SK-N-SH (cell line): ENCODE measurements at regions not wholly inside any gene's neighbourhood (a gene's known extent, or its start where the extent isn't known, plus 50 kb on each side); places are given as distances from the start of the nearest gene placed in this dataset.

Experiments
- CTCF ChIA-PET: fragments of 300-600, 350-600 bp; formaldehyde crosslinking; extraction: SDS; loops from one replicate; lab custom pipeline; 2021; lab: Yijun Ruan, JAX
- POLR2A ChIA-PET: fragments of 350-600 bp; sonication (Branson Sonifier 250); formaldehyde crosslinking; extraction: SDS; loops from one replicate; lab custom pipeline; 2020; ENCODE audit warnings: antibody characterized with exemption, inconsistent platforms; lab: Yijun Ruan, JAX
- DNase-seq: peaks from one replicate; pipeline ENCODE4 v3.0.0; 2012
- H2AFZ ChIP-seq: fragments of 200-600 bp; sonication (generic); 2 replicates; pipeline ENCODE4 v1.8.1; 2016; ENCODE audit warnings: antibody characterized with exemption, mild to moderate bottlenecking, low read depth
- H3F3A ChIP-seq: fragments of 200-600 bp; sonication (generic); replicated peaks from 2 replicates; pipeline ENCODE3; 2016; ENCODE audit warnings: antibody characterized with exemption, mild to moderate bottlenecking; ENCODE audit not compliant: insufficient read depth
- H3K27ac ChIP-seq, 2 experiments: fragments of 200-500 bp in 1 of 2; fragments of 200-600 bp in 1 of 2; sonication (Bioruptor generic) in 1 of 2; sonication (generic), shearing (Covaris generic) in 1 of 2; 2 replicates each; pipeline versions ENCODE4 v1.5.1 to v1.6.1; 2014 to 2016; ENCODE audit warnings: low read depth in 2 of 2, inconsistent platforms in 1 of 2, low read length in 1 of 2, mild to moderate bottlenecking in 1 of 2, mixed read lengths in 1 of 2
- H3K27me3 ChIP-seq: fragments of 200-600 bp; sonication (generic), shearing (Covaris generic); 2 replicates; pipeline ENCODE4 v1.6.1; 2016; ENCODE audit warnings: mixed run types; ENCODE audit not compliant: insufficient read depth
- H3K36me3 ChIP-seq, 2 experiments: fragments of 200-500 bp in 1 of 2; fragments of 200-600 bp in 1 of 2; sonication (Bioruptor generic) in 1 of 2; sonication (generic) in 1 of 2; replicated peaks in 1 of 2; 2 replicates each; pipeline versions ENCODE3 to v1.5.1; 2014 to 2016; ENCODE audit warnings: low read length in 1 of 2, mild to moderate bottlenecking in 1 of 2; ENCODE audit not compliant: insufficient read depth in 2 of 2, control insufficient read depth in 1 of 2
- H3K4me1 ChIP-seq, 2 experiments: fragments of 200-500 bp in 1 of 2; fragments of 200-600 bp in 1 of 2; sonication (Bioruptor generic) in 1 of 2; sonication (generic), shearing (Covaris generic) in 1 of 2; 2 replicates each; pipeline versions ENCODE4 v1.5.1 to v1.6.1; 2014 to 2016; ENCODE audit warnings: low read depth in 1 of 2, low read length in 1 of 2, mixed run types in 1 of 2; ENCODE audit not compliant: insufficient read depth in 2 of 2, control insufficient read depth in 1 of 2
- H3K4me2 ChIP-seq: fragments of 200-600 bp; sonication (generic), shearing (Covaris generic); 2 replicates; pipeline ENCODE4 v1.6.1; 2017; ENCODE audit warnings: mixed run types
- H3K4me3 ChIP-seq, 2 experiments: fragments of 200-500 bp in 1 of 2; fragments of 200-600 bp in 1 of 2; sonication (Bioruptor generic) in 1 of 2; sonication (generic), shearing (Covaris generic) in 1 of 2; 2 replicates each; pipeline versions ENCODE4 v1.5.1 to v1.8.1; 2014 to 2016; ENCODE audit warnings: low read depth in 2 of 2, inconsistent platforms in 1 of 2, low read length in 1 of 2, mild to moderate bottlenecking in 1 of 2, mixed read lengths in 1 of 2, moderate library complexity in 1 of 2
- H3K79me2 ChIP-seq: fragments of 200-600 bp; sonication (generic); 2 replicates; pipeline ENCODE4 v1.8.1; 2017; ENCODE audit warnings: mild to moderate bottlenecking; ENCODE audit not compliant: insufficient read depth
- H3K9ac ChIP-seq: fragments of 200-600 bp; sonication (generic); 2 replicates; pipeline ENCODE4 v1.6.1; 2017; ENCODE audit warnings: mixed run types
- H3K9me2 ChIP-seq: fragments of 200-600 bp; sonication (generic); 2 replicates; pipeline ENCODE4 v1.6.1; 2017; ENCODE audit warnings: mixed run types
- H3K9me3 ChIP-seq: fragments of 200-600 bp; sonication (generic); 2 replicates; pipeline ENCODE4 v1.6.1; 2017; ENCODE audit warnings: mixed run types, mild to moderate bottlenecking, moderate library complexity
- H4K20me1 ChIP-seq: fragments of 200-600 bp; sonication (generic); 2 replicates; pipeline ENCODE4 v1.6.1; 2017; ENCODE audit warnings: mild to moderate bottlenecking, mixed run types; ENCODE audit not compliant: insufficient read depth
- CHD2 ChIP-seq: fragments of 150-350 bp; IDR thresholded peaks from 2 replicates; pipeline ENCODE4 v1.6.1; 2018; ENCODE audit warnings: low read length; ENCODE audit not compliant: partially characterized antibody
- EP300 ChIP-seq, 2 experiments: IDR thresholded peaks; 2 replicates each; pipeline versions ENCODE4 v1.4.0 to v1.6.1; 2012; ENCODE audit warnings: borderline replicate concordance in 1 of 2, low read depth in 1 of 2, low read length in 1 of 2
- EZH2phosphoT487 ChIP-seq: fragments of 200-600 bp; sonication (generic); IDR thresholded peaks from 2 replicates; pipeline ENCODE4 v1.6.1; 2017; ENCODE audit warnings: low read depth, mixed run types, mild to moderate bottlenecking, antibody characterized with exemption, moderate library complexity, borderline replicate concordance
- JUND ChIP-seq: IDR thresholded peaks from 2 replicates; pipeline ENCODE4 v1.4.0; 2012
- NRF1 ChIP-seq: IDR thresholded peaks from 2 replicates; pipeline ENCODE4 v1.6.1; 2012; ENCODE audit warnings: low read depth, mild to moderate bottlenecking, low read length
- RAD21 ChIP-seq: IDR thresholded peaks from 2 replicates; pipeline ENCODE4 v1.6.1; 2012; ENCODE audit warnings: mild to moderate bottlenecking, low read length
- RFX5 ChIP-seq: IDR thresholded peaks from 2 replicates; pipeline ENCODE4 v1.6.1; 2012; ENCODE audit warnings: mild to moderate bottlenecking, improper control_type of control experiment, low read length
- SIN3A ChIP-seq: IDR thresholded peaks from 2 replicates; pipeline ENCODE4 v1.6.1; 2012; ENCODE audit warnings: low read depth, mild to moderate bottlenecking, low read length, moderate library complexity, borderline replicate concordance
- TAF1 ChIP-seq: IDR thresholded peaks from 2 replicates; pipeline ENCODE4 v1.6.1; 2012; ENCODE audit warnings: low read depth, mild to moderate bottlenecking, low read length, moderate library complexity, borderline replicate concordance
- YY1 ChIP-seq: IDR thresholded peaks from 2 replicates; pipeline ENCODE4 v1.4.0; 2012; ENCODE audit warnings: low read depth, mild to moderate bottlenecking
- WGBS: methylation state at CpG from one replicate; pipeline ENCODE4 v1.1.6; 2017; ENCODE audit warnings: low lambda C conversion rate; 5-methylcytosine and 5-hydroxymethylcytosine counted together
- TF ChIP-seq, protein P1 (sequence below): IDR thresholded peaks from 2 replicates; pipeline ENCODE4 v1.4.0; 2012; ENCODE audit warnings: low read depth, borderline replicate concordance
- TF ChIP-seq, protein P2 (sequence below): fragments of 200-600 bp; sonication (generic); IDR thresholded peaks from 2 replicates; pipeline ENCODE4 v1.6.1; 2017; ENCODE audit warnings: antibody characterized with exemption, mild to moderate bottlenecking, moderate library complexity
- TF ChIP-seq, protein P3 (sequence below): IDR thresholded peaks from 2 replicates; pipeline ENCODE4 v1.4.0; 2012; ENCODE audit warnings: low read depth, borderline replicate concordance

DNA sequence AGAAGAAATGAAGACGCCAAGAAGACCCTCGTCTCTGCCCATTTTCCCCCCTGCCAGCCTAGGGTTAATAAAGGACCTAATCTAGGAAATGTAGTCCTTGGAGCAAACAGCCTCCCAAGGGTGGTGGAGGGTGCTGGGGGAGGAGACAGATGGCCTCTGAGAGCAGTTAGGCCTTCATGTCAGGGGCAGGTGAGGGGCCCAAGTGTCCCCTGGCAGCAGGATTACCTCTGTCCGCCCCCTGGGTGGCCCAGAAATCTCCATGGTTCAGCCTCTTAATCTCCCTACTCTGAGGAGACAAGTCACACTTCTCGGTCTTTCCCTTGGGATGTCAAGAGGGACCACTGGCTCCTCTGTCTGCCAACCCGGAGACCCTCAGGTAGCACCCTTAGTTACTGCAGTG lies 365.4 kb upstream of the TNRC6C start:
- CTCF ChIA-PET = interaction anchor here (1.4 to 2.2 kb wide), 4 partner anchors 14 to 163 kb away, joined by 3 to 7 read pairs (median 4); no protein-coding TSS in a partner anchor
- POLR2A ChIA-PET = no interaction called here

More for the DNA sequence above, 365.4 kb upstream of the TNRC6C start:
- Histone ChIP-seq H3K9me2 (no peaks in the 10 kb centered on the region), H3K4me1 (peaks cover 0 to 26% of the 10 kb centered on the region in 2 experiments; a peak in 2 of 4 replicates), H3K4me3 (no peak overlapping the region), H3K27ac (no peak overlapping the region), H3K4me2 (no peak overlapping the region), H2AFZ (no peak overlapping the region), H3K9ac (no peak overlapping the region), H3F3A (no peaks in the 10 kb centered on the region), H3K9me3 (no peaks in the 10 kb centered on the region), H3K79me2 (no peaks in the 10 kb centered on the region), H3K27me3 (peaks cover 60% of the 10 kb centered on the region), H3K36me3 (no peaks in the 10 kb centered on the region), H4K20me1 (no peaks in the 10 kb centered on the region)
- TF ChIP-seq, protein P1, sequence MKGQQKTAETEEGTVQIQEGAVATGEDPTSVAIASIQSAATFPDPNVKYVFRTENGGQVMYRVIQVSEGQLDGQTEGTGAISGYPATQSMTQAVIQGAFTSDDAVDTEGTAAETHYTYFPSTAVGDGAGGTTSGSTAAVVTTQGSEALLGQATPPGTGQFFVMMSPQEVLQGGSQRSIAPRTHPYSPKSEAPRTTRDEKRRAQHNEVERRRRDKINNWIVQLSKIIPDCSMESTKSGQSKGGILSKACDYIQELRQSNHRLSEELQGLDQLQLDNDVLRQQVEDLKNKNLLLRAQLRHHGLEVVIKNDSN = no peak
- TF ChIP-seq RFX5 (no peak), EP300 (IDR thresholded peaks at IDR 0.05; ENCODE audit: borderline replicate concordance in 1 of 2, low read depth in 1 of 2, low read length in 1 of 2) (no peak), TAF1 (no peak), EZH2phosphoT487 (no peak), YY1 (no peak), NRF1 (no peak), SIN3A (no peak), JUND (no peak), CHD2 (no peak), RAD21 (no peak)
- TF ChIP-seq, protein P2, sequence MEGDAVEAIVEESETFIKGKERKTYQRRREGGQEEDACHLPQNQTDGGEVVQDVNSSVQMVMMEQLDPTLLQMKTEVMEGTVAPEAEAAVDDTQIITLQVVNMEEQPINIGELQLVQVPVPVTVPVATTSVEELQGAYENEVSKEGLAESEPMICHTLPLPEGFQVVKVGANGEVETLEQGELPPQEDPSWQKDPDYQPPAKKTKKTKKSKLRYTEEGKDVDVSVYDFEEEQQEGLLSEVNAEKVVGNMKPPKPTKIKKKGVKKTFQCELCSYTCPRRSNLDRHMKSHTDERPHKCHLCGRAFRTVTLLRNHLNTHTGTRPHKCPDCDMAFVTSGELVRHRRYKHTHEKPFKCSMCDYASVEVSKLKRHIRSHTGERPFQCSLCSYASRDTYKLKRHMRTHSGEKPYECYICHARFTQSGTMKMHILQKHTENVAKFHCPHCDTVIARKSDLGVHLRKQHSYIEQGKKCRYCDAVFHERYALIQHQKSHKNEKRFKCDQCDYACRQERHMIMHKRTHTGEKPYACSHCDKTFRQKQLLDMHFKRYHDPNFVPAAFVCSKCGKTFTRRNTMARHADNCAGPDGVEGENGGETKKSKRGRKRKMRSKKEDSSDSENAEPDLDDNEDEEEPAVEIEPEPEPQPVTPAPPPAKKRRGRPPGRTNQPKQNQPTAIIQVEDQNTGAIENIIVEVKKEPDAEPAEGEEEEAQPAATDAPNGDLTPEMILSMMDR = no peak
- TF ChIP-seq, protein P3, sequence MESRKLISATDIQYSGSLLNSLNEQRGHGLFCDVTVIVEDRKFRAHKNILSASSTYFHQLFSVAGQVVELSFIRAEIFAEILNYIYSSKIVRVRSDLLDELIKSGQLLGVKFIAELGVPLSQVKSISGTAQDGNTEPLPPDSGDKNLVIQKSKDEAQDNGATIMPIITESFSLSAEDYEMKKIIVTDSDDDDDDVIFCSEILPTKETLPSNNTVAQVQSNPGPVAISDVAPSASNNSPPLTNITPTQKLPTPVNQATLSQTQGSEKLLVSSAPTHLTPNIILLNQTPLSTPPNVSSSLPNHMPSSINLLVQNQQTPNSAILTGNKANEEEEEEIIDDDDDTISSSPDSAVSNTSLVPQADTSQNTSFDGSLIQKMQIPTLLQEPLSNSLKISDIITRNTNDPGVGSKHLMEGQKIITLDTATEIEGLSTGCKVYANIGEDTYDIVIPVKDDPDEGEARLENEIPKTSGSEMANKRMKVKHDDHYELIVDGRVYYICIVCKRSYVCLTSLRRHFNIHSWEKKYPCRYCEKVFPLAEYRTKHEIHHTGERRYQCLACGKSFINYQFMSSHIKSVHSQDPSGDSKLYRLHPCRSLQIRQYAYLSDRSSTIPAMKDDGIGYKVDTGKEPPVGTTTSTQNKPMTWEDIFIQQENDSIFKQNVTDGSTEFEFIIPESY = no peak
- WGBS = 60% methylated on average over 4 of the region's 5 CpGs
- DNase-seq = no peak
